Mesothelial cell of epicardium (in vitro differentiated cells): ENCODE measurements at regions not wholly inside any gene's neighbourhood (a gene's known extent, or its start where the extent isn't known, plus 50 kb on each side); places are given as distances from the start of the nearest gene placed in this dataset.
"Not testable (repeated sequence)": the region's sequence is repeated elsewhere in the genome, so short reads cannot be mapped to it uniquely, and the experiment has no call there.

Experiments
- DNase-seq, 2 experiments: peaks; one replicate each; pipeline ENCODE4 v3.0.0; 2021; ENCODE audit warnings: low spot score in 2 of 2; ENCODE audit not compliant: unreplicated experiment in 2 of 2
- H3K27ac Mint-ChIP-seq: 2 replicates; pipeline ENCODE4 v1.8.0; 2021; ENCODE audit warnings: mixed read lengths
- H3K27me3 Mint-ChIP-seq: 2 replicates; pipeline ENCODE4 v1.8.0; 2021; ENCODE audit warnings: low read depth, mixed read lengths
- H3K36me3 Mint-ChIP-seq: 2 replicates; pipeline ENCODE4 v1.8.0; 2021; ENCODE audit warnings: mixed read lengths
- H3K4me1 Mint-ChIP-seq: 2 replicates; pipeline ENCODE4 v1.8.0; 2021; ENCODE audit warnings: mixed read lengths
- H3K4me3 Mint-ChIP-seq: 2 replicates; pipeline ENCODE4 v1.8.0; 2021; ENCODE audit warnings: mild to moderate bottlenecking, moderate library complexity, mixed read lengths
- H3K9me3 Mint-ChIP-seq: 2 replicates; pipeline ENCODE4 v1.8.0; 2021; ENCODE audit warnings: mixed read lengths
- CTCF ChIP-seq: fragments of 200-600 bp; sonication (generic); IDR thresholded peaks from one replicate; pipeline ENCODE4 v1.5.0; 2021; ENCODE audit warnings: antibody characterized with exemption; ENCODE audit not compliant: unreplicated experiment

- no peak for TF ChIP-seq CTCF
- no peak for DNase-seq
- Mint-ChIP-seq H3K4me1 (peaks cover 10% of the 10 kb centered on the region), H3K4me3 (no peak overlapping the region), H3K9me3 (no peaks in the 10 kb centered on the region), H3K27ac (no peak overlapping the region), H3K27me3 (no peaks in the 10 kb centered on the region), H3K36me3 (no peaks in the 10 kb centered on the region)
Measured at GRCh38 chr3:81868597-81868996, 107.2 kb upstream of the GBE1 start.

- Mint-ChIP-seq H3K36me3 (no peaks in the 10 kb centered on the region), H3K4me1 (peaks cover 10% of the 10 kb centered on the region), H3K9me3 (no peaks in the 10 kb centered on the region), H3K27ac (no peak overlapping the region), H3K27me3 (no peaks in the 10 kb centered on the region), H3K4me3 (no peak overlapping the region)
- no peak for DNase-seq
- TF ChIP-seq CTCF, result no peak
Measured at GRCh38 chr3:81867875-81868274, 106.4 kb upstream of the GBE1 start.

- H3K27me3 Mint-ChIP-seq, DNase-seq, H3K4me3 Mint-ChIP-seq, H3K36me3 Mint-ChIP-seq, H3K9me3 Mint-ChIP-seq, H3K27ac Mint-ChIP-seq: not testable (repeated sequence)
- peaks cover 10% of the 10 kb centered on the region for H3K4me1 Mint-ChIP-seq
Measured at GRCh38 chr3:81865164-81865563, 103.7 kb upstream of the GBE1 start.

- TF ChIP-seq CTCF, result no peak
- no peak for DNase-seq
- H3K27ac Mint-ChIP-seq, result no peak overlapping the region
- no peaks in the 10 kb centered on the region for H3K9me3 Mint-ChIP-seq
- H3K27me3 Mint-ChIP-seq, result no peaks in the 10 kb centered on the region
- peaks cover 10% of the 10 kb centered on the region for H3K4me1 Mint-ChIP-seq
- no peaks in the 10 kb centered on the region for H3K36me3 Mint-ChIP-seq
- H3K4me3 Mint-ChIP-seq, result no peak overlapping the region
Measured at GRCh38 chr3:81864272-81864671, 102.8 kb upstream of the GBE1 start.

GRCh38 chr3:81863756-81864155 is 102.3 kb upstream of the GBE1 start:
- Mint-ChIP-seq H3K27ac (no peak overlapping the region), H3K4me3 (no peak overlapping the region), H3K9me3 (no peaks in the 10 kb centered on the region), H3K27me3 (no peaks in the 10 kb centered on the region), H3K4me1 (peaks cover 10% of the 10 kb centered on the region), H3K36me3 (no peaks in the 10 kb centered on the region)
- TF ChIP-seq CTCF, result no peak
- DNase-seq, result no peak

- H3K4me1 Mint-ChIP-seq, result peaks cover 10% of the 10 kb centered on the region
- DNase-seq, result no peak
- no peak overlapping the region for H3K4me3 Mint-ChIP-seq
- H3K27ac Mint-ChIP-seq, result no peak overlapping the region
- H3K9me3 Mint-ChIP-seq, result no peaks in the 10 kb centered on the region
- H3K36me3 Mint-ChIP-seq, result no peaks in the 10 kb centered on the region
- no peak for TF ChIP-seq CTCF
- no peaks in the 10 kb centered on the region for H3K27me3 Mint-ChIP-seq
Measured at GRCh38 chr3:81861593-81861992, 100.1 kb upstream of the GBE1 start.
